CD4-positive, CD25-positive, alpha-beta regulatory T cell (primary cell): ENCODE measurements at regions not wholly inside any gene's neighbourhood (a gene's known extent, or its start where the extent isn't known, plus 50 kb on each side); places are given as distances from the start of the nearest gene placed in this dataset.

Experiments used
- ATAC-seq, 2 donors: fragments of 150-1000 bp; cut with Tn5 transposase; one replicate each; pipeline ENCODE4 v1.10.0; 2021; ENCODE audit warnings: low read depth in 2 of 2, moderate number of reproducible peaks in 2 of 2, moderate library complexity in 1 of 2
- DNase-seq, 3 donors: peaks; one replicate each; pipeline versions ENCODE4 v3.0.0 to v3.0.0-alpha.2; 2012 to 2022; ENCODE audit warnings: mixed read lengths in 1 of 3
- H3K27ac ChIP-seq: one replicate; pipeline ENCODE4 v1.7.0; 2013; ENCODE audit warnings: mild to moderate bottlenecking, low read length; ENCODE audit not compliant: insufficient read depth, poor library complexity, severe bottlenecking
- H3K27me3 ChIP-seq: one replicate; pipeline ENCODE4 v1.7.0; 2013; ENCODE audit warnings: low read length; ENCODE audit not compliant: control insufficient read depth, insufficient read depth
- H3K36me3 ChIP-seq: one replicate; pipeline ENCODE4 v1.7.0; 2013; ENCODE audit warnings: mild to moderate bottlenecking, low read length, moderate library complexity; ENCODE audit not compliant: control insufficient read depth, insufficient read depth
- H3K4me1 ChIP-seq: 2 replicates; pipeline ENCODE4 v1.7.0; 2013; ENCODE audit warnings: mild to moderate bottlenecking, low read length; ENCODE audit not compliant: insufficient read depth, control insufficient read depth, poor library complexity, severe bottlenecking
- H3K4me3 ChIP-seq: one replicate; pipeline ENCODE4 v1.7.0; 2013; ENCODE audit warnings: low read depth, mild to moderate bottlenecking, low read length, moderate library complexity
- H3K9me3 ChIP-seq, 2 experiments: 1 replicate in 1 of 2; 2 replicates in 1 of 2; pipeline ENCODE4 v1.7.0; 2013; ENCODE audit warnings: low read length in 2 of 2, mild to moderate bottlenecking in 1 of 2, moderate library complexity in 1 of 2; ENCODE audit not compliant: control insufficient read depth in 2 of 2
- H3K27ac Mint-ChIP-seq, 3 donors: one replicate each; pipeline ENCODE4 v1.8.0; 2020 to 2022; ENCODE audit warnings: mild to moderate bottlenecking in 3 of 3, mixed read lengths in 3 of 3, moderate library complexity in 2 of 3
- H3K27me3 Mint-ChIP-seq: one replicate; pipeline ENCODE4 v1.8.0; 2022; ENCODE audit warnings: mild to moderate bottlenecking, mixed read lengths
- H3K36me3 Mint-ChIP-seq: one replicate; pipeline ENCODE4 v1.8.0; 2020; ENCODE audit warnings: mixed read lengths
- H3K4me1 Mint-ChIP-seq, 4 donors: one replicate each; pipeline ENCODE4 v1.8.0; 2020 to 2022; ENCODE audit warnings: mixed read lengths in 4 of 4, mild to moderate bottlenecking in 1 of 4
- H3K4me3 Mint-ChIP-seq, 4 donors: one replicate each; pipeline ENCODE4 v1.8.0; 2020 to 2022; ENCODE audit warnings: mild to moderate bottlenecking in 4 of 4, mixed read lengths in 4 of 4, moderate library complexity in 3 of 4
- H3K9me3 Mint-ChIP-seq, 7 donors: one replicate each; pipeline ENCODE4 v1.8.0; 2020 to 2022; ENCODE audit warnings: mixed read lengths in 7 of 7, mild to moderate bottlenecking in 3 of 7, moderate library complexity in 2 of 7

DNA sequence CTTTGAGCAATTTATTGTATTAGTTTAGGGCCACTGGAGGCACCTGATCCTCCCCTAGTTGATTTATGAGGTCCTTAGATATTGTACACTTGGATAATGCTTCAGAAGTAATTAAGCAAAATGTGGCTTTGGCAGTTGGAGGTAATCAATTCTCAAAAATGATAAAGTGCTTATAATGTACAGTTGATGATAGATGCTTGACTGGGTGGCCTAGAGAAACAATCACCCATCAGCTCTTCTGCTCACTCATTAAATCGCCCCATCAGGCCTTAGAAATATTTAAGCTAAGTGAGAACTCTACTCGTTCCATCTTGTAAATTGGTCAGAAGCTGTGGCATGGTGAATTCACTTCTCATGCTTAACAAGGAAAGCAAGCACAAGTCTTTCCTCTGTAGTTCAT is 349.9 kb downstream of the SAMD5 start:
- H3K4me1 ChIP-seq = no peaks in the 10 kb centered on the region
- H3K27me3 ChIP-seq = no peaks in the 10 kb centered on the region
- Mint-ChIP-seq H3K36me3 (no peaks in the 10 kb centered on the region), H3K9me3 (peaks cover 0 to 6% (median 0%) of the 10 kb centered on the region in 7 donors), H3K4me1 (no peaks in the 10 kb centered on the region), H3K27me3 (no peaks in the 10 kb centered on the region), H3K27ac (no peak overlapping the region), H3K4me3 (no peak overlapping the region)
- no peaks in the 10 kb centered on the region for H3K9me3 ChIP-seq
- DNase-seq = no peak
- ATAC-seq = no peak
- no peaks in the 10 kb centered on the region for H3K36me3 ChIP-seq
- no peak overlapping the region for H3K27ac ChIP-seq
- H3K4me3 ChIP-seq = no peak overlapping the region

DNA sequence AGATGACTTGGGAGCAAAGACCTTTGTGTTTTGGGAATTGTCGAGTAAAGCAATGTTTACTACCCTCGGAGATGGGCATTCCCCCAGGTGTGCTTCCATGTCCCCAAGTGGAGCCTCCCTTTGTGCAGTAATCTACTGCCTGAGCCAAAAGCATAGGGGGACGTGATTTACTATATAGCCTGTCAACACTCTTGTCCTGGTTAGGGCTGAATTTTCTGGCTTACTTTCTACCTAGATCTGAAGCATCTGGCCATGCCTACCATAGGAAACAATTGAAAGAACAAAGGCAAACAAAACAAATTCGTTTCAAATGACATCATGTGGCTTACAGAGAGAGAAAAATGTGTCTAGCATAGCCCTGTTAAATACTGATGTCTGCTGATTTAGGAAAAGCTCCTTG is 350.6 kb downstream of the SAMD5 start:
- ATAC-seq (no peak), DNase-seq (no peak)
- Mint-ChIP-seq H3K27me3 (no peaks in the 10 kb centered on the region), H3K4me3 (no peak overlapping the region), H3K9me3 (peaks cover 0 to 6% (median 0%) of the 10 kb centered on the region in 7 donors), H3K27ac (no peak overlapping the region), H3K36me3 (no peaks in the 10 kb centered on the region), H3K4me1 (no peaks in the 10 kb centered on the region)
- no peak overlapping the region for H3K4me3 ChIP-seq
- H3K36me3 ChIP-seq = no peaks in the 10 kb centered on the region
- no peaks in the 10 kb centered on the region for H3K9me3 ChIP-seq
- H3K27ac ChIP-seq = no peak overlapping the region
- no peaks in the 10 kb centered on the region for H3K27me3 ChIP-seq
- no peaks in the 10 kb centered on the region for H3K4me1 ChIP-seq

DNA sequence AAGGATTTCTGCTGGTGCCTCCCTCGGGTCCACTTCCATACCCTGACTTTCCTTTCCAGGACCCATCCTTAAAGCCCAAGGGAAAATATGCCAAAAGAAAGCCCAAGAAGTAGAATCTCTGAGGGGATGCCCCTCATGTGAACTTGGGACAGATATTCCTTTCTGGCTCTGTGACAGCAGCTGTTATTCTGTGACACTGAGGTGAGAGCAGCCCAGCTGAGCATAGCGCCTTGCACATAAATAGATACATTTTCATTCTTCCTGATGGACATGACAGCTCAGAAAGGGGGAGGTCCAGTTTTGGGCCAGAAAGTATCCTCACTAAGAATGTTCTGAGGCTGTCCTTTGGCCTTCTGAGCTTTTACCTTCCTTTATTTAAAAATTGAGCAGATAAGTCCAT is 353.2 kb downstream of the SAMD5 start:
- no peak overlapping the region for H3K27ac ChIP-seq
- no peak overlapping the region for H3K27ac Mint-ChIP-seq
- H3K9me3 Mint-ChIP-seq = peaks cover 0 to 6% (median 0%) of the 10 kb centered on the region in 7 donors
- H3K4me3 Mint-ChIP-seq = no peak overlapping the region
- H3K36me3 Mint-ChIP-seq = no peaks in the 10 kb centered on the region
- no peaks in the 10 kb centered on the region for H3K27me3 ChIP-seq
- DNase-seq = no peak
- H3K36me3 ChIP-seq = no peaks in the 10 kb centered on the region
- ATAC-seq = no peak
- no peaks in the 10 kb centered on the region for H3K27me3 Mint-ChIP-seq
- no peak overlapping the region for H3K4me3 ChIP-seq
- H3K9me3 ChIP-seq = no peaks in the 10 kb centered on the region
- no peaks in the 10 kb centered on the region for H3K4me1 Mint-ChIP-seq
- H3K4me1 ChIP-seq = no peaks in the 10 kb centered on the region

DNA sequence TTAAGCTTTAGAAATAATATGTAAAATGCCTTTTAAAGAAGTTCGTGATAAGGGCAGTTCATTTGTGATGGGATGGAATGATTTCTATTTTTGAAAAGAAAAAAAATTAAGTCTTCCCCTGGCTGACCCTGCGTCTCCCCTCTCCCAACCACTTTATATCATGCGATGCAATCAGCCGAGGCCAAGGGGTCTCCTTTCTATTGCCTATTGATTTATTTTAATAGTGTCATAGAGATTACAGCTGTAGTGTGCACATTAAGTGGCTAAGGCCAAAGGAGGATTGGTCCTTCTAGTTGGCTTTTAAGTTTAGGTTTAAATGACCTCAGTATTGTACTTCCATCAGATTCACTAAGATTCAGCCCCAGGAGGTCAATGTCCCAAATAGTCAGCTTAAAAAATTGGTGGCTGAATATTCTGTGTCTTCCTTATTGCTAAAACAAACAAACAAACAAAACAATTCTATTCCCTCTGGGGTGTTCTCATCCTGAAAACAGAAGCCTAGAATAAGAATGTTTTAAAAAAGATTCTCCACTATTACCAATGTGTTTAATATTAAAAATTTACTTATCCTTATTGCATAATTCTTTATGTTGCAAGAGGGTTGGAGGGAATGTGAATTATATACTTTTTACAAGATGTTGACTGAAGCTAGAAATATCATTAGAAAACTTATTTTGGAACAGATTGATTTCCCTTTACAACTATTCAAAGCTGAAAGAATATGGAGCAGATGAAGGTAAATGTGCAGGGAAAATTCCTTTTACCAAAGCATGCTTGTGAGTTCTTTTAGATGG is 359.1 kb downstream of the SAMD5 start:
- Mint-ChIP-seq H3K9me3 (peaks cover 0 to 4% (median 0%) of the 10 kb centered on the region in 7 donors), H3K27ac (no peak overlapping the region), H3K36me3 (no peaks in the 10 kb centered on the region), H3K4me3 (no peak overlapping the region), H3K27me3 (no peaks in the 10 kb centered on the region), H3K4me1 (no peaks in the 10 kb centered on the region)
- Histone ChIP-seq H3K4me3 (no peak overlapping the region), H3K27me3 (no peaks in the 10 kb centered on the region), H3K36me3 (no peaks in the 10 kb centered on the region), H3K9me3 (no peaks in the 10 kb centered on the region), H3K4me1 (no peaks in the 10 kb centered on the region), H3K27ac (no peak overlapping the region)
- ATAC-seq (no peak), DNase-seq (no peak)

DNA sequence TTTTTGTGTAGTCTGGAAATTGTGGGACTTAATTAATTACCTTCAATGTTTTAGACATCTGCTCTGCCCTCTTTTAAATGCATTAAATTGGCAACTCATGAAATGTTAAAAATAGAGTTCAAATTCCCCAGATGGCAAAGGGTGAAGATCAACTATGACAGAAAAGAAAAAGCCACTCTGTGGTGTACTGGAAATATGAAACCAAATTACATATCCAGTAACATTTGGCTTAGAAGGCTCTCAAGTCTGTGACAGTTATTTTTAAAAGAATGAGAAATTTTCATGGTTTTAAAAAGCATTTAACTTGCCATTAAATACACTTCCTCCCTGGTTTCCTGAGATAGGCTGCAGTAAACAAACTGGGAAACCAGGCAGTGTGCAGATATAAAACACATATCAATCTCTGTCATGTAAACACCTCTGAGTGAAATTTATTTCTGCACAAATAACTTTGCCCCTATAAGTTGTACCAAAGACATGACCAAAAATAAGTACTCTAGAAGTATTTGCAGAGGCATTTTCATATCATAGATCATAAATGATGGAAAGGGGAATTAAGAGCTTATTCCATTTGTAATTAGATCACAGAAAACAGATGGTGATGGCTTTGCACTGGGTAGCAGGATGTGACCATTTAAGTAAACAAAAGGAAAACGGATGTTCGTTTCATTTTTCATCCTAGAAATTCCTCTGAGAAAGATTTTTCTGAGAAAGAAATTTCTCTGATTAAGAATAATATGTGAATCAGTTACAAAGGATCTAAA is 360.1 kb downstream of the SAMD5 start:
- Mint-ChIP-seq H3K27ac (no peak overlapping the region), H3K4me3 (no peak overlapping the region), H3K36me3 (no peaks in the 10 kb centered on the region), H3K27me3 (no peaks in the 10 kb centered on the region), H3K4me1 (no peaks in the 10 kb centered on the region), H3K9me3 (peaks cover 0 to 2% (median 0%) of the 10 kb centered on the region in 7 donors)
- no peaks in the 10 kb centered on the region for H3K4me1 ChIP-seq
- H3K27me3 ChIP-seq = no peaks in the 10 kb centered on the region
- H3K9me3 ChIP-seq = no peaks in the 10 kb centered on the region
- no peaks in the 10 kb centered on the region for H3K36me3 ChIP-seq
- ATAC-seq = no peak
- no peak for DNase-seq
- H3K4me3 ChIP-seq = no peak overlapping the region
- H3K27ac ChIP-seq = no peak overlapping the region

DNA sequence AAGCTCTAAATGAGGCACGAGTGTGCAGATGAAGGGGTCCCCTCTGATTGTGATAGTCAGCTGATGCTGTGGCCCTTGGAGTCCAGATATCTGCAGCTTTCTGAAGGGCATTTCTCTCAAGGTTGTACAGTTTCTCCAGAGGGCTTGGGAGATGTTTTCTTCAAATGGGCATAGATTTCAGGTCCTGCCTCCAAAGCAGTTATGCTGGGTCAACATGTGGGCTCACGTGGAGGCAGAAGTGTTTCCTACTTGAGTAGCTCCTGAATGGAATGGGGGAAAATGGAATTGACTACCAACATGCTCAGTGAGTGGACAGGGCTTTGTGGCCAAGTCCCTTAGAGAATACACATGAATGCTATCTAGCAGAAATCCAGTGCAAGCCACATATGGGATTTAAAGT is 360.7 kb downstream of the SAMD5 start:
- ATAC-seq (no peak), DNase-seq (no peak)
- Histone ChIP-seq H3K27me3 (no peaks in the 10 kb centered on the region), H3K9me3 (no peaks in the 10 kb centered on the region), H3K27ac (no peak overlapping the region), H3K4me3 (no peak overlapping the region), H3K36me3 (no peaks in the 10 kb centered on the region), H3K4me1 (no peaks in the 10 kb centered on the region)
- Mint-ChIP-seq H3K27me3 (no peaks in the 10 kb centered on the region), H3K9me3 (peaks cover 0 to 2% (median 0%) of the 10 kb centered on the region in 7 donors), H3K4me1 (no peaks in the 10 kb centered on the region), H3K27ac (no peak overlapping the region), H3K36me3 (no peaks in the 10 kb centered on the region), H3K4me3 (no peak overlapping the region)

DNA sequence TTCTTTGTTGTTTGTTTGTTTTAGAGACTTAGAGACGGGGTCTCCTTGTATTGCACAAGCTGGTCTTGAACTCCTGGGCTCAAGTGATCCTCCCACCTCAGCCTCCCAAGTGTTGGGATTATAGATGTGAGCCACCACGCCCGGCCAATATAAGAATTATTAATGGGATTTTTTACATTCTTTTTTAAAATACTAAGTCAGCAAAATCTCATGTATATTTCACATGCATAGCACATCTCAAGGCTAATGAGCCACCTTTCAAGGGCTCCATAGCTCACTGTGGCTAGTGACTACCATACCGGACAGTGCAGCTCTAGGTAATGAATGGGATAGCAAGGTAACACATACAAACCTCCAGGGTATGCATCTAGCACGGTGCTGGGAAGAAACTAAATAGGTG is 361.4 kb downstream of the SAMD5 start:
- Histone ChIP-seq H3K4me3 (no peak overlapping the region), H3K4me1 (no peaks in the 10 kb centered on the region), H3K27me3 (no peaks in the 10 kb centered on the region), H3K9me3 (no peaks in the 10 kb centered on the region), H3K36me3 (no peaks in the 10 kb centered on the region), H3K27ac (no peak overlapping the region)
- ATAC-seq = no peak
- H3K4me3 Mint-ChIP-seq = no peak overlapping the region
- peaks cover 0 to 2% (median 0%) of the 10 kb centered on the region in 7 donors for H3K9me3 Mint-ChIP-seq
- no peak overlapping the region for H3K27ac Mint-ChIP-seq
- no peak for DNase-seq
- H3K36me3 Mint-ChIP-seq = no peaks in the 10 kb centered on the region
- no peaks in the 10 kb centered on the region for H3K27me3 Mint-ChIP-seq
- H3K4me1 Mint-ChIP-seq = no peaks in the 10 kb centered on the region
